Panc1 (cell line): ENCODE measurements at regions not wholly inside any gene's neighbourhood (a gene's known extent, or its start where the extent isn't known, plus 50 kb on each side); places are given as distances from the start of the nearest gene placed in this dataset.

Experiments used
- ATAC-seq: fragments of 200-7000 bp; cut with Tn5 transposase; 2 replicates; pipeline ENCODE4 v1.9.1; 2020; ENCODE audit warnings: mild to moderate bottlenecking, moderate library complexity
- BruUV-seq: library from RNA; stranded (reverse); fragments of 400-500 nt; replicated peaks from 2 replicates; lab custom pipeline; 2021; lab: Mats Ljungman, UMichigan
- CTCF ChIA-PET: fragments of 300-600 bp; sonication (Branson Sonifier 250); formaldehyde crosslinking; loops from one replicate; lab custom pipeline; 2022; ENCODE audit warnings: antibody characterized with exemption; lab: Charles Lee
- POLR2A ChIA-PET: fragments of 300-600 bp; sonication (Branson Sonifier 250); formaldehyde crosslinking; loops from one replicate; lab custom pipeline; 2022; ENCODE audit warnings: antibody characterized with exemption; lab: Charles Lee
- DNase-seq: peaks from one replicate; pipeline ENCODE4 v3.0.0-alpha.2; 2010; ENCODE audit warnings: low read depth, low spot score
- H3K27ac ChIP-seq: 2 replicates; pipeline ENCODE4 v1.5.1; 2011; ENCODE audit warnings: mild to moderate bottlenecking, low read length, inconsistent platforms
- H3K27me3 ChIP-seq: fragments of 200-500 bp; sonication (Bioruptor generic); 2 replicates; pipeline ENCODE4 v1.6.0; 2014; ENCODE audit warnings: low read length, inconsistent platforms; ENCODE audit not compliant: control insufficient read depth, insufficient read depth
- H3K36me3 ChIP-seq: fragments of 200-500 bp; sonication (Bioruptor generic); 2 replicates; pipeline ENCODE4 v1.5.1; 2014; ENCODE audit warnings: inconsistent platforms, mild to moderate bottlenecking, low read length, moderate library complexity; ENCODE audit not compliant: control insufficient read depth, insufficient read depth
- H3K4me1 ChIP-seq: 2 replicates; pipeline ENCODE4 v1.5.1; 2011; ENCODE audit warnings: inconsistent platforms, mild to moderate bottlenecking, low read length, moderate library complexity; ENCODE audit not compliant: control insufficient read depth, insufficient read depth
- H3K4me3 ChIP-seq, 2 experiments: 2 replicates each; pipeline ENCODE4 v1.5.1; 2011 to 2012; ENCODE audit warnings: low read depth in 2 of 2, low read length in 2 of 2, mild to moderate bottlenecking in 2 of 2, inconsistent platforms in 1 of 2, moderate library complexity in 1 of 2
- H3K9me3 ChIP-seq: fragments of 200-500 bp; sonication (Bioruptor generic); 2 replicates; pipeline ENCODE4 v1.5.1; 2014; ENCODE audit warnings: low read depth, mild to moderate bottlenecking, inconsistent platforms, low read length, moderate library complexity; ENCODE audit not compliant: control insufficient read depth, insufficient read depth
- CTCF ChIP-seq: fragments of 450-650 bp; IDR thresholded peaks from 2 replicates; pipeline ENCODE4 v1.5.1; 2017; ENCODE audit warnings: mild to moderate bottlenecking
- POLR2AphosphoS5 ChIP-seq: IDR thresholded peaks from 2 replicates; pipeline ENCODE4 v1.6.1; 2012; ENCODE audit warnings: mild to moderate bottlenecking, low read depth, low read length, moderate library complexity
- SIN3A ChIP-seq: IDR thresholded peaks from 2 replicates; pipeline ENCODE4 v1.6.1; 2012; ENCODE audit warnings: low read depth, mild to moderate bottlenecking, low read length, moderate library complexity, borderline replicate concordance; ENCODE audit not compliant: insufficient read depth
- TCF7L2 ChIP-seq: IDR thresholded peaks from 2 replicates; pipeline ENCODE4 v1.6.1; 2011; ENCODE audit warnings: mild to moderate bottlenecking, low read depth, low read length, inconsistent platforms
- in situ Hi-C: cut with HindIII; loops from 2 replicates; pipeline ENCODE4 v1.10.0; 2016; ENCODE audit warnings: low sequenced_read_pairs, low pct_unique_long_range_greater_than_20kb
- intact Hi-C: fragments of 100-400 bp; cut with micrococcal nuclease; formaldehyde crosslinking; loops from one replicate; pipeline ENCODE4 v1.10.0; 2022; ENCODE audit not compliant: unreplicated experiment
- TF ChIP-seq, protein P1 (sequence below), 2 experiments: IDR thresholded peaks; 2 replicates each; pipeline ENCODE4 v1.6.1; 2011 to 2012; ENCODE audit warnings: low read depth in 2 of 2, control low read depth in 1 of 2, low read length in 1 of 2, mild to moderate bottlenecking in 1 of 2, moderate library complexity in 1 of 2; ENCODE audit not compliant: insufficient read depth in 1 of 2

DNA sequence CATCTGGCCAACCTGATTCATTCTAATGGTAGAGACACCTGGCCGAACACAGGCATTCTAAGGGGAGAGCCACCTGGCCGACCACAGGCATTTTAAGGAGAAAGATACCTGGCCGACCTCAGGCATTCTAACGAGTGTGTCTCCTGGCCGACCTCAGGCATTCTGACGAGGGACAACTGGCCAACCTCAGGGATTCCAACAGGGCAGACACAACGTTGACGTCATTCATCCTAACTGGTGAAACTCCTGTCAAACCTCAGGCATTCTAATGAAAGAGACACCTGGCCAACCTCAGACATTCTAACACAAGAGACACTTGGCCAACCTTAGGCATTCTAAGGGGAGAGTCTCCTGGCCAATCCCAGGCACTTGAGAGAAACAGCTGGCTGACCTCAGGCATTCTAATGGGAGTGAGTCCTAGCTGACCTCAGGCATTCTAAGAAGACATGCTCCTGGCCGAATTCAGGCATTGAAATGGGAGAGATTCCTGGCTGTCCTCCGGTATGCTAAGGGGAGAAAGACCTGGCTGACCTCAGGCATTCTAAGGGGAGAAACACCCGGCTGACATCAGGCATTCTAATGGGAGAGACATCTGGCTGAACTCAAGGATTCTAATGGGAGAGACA lies 1352.5 kb downstream of the UQCRFS1 start:
- intact Hi-C loops = no loop called here
- Histone ChIP-seq H3K27ac (no peak overlapping the region), H3K27me3 (no peaks in the 10 kb centered on the region), H3K36me3 (no peaks in the 10 kb centered on the region), H3K4me3 (no peak overlapping the region), H3K9me3 (peaks cover 8% of the 10 kb centered on the region; the same call in 1 of the 2 replicates), H3K4me1 (no peaks in the 10 kb centered on the region)
- CTCF ChIA-PET = no interaction called here
- POLR2A ChIA-PET = no interaction called here
- no peak for TF ChIP-seq SIN3A
- no peak for TF ChIP-seq POLR2AphosphoS5
- no peak for TF ChIP-seq CTCF
- TF ChIP-seq, protein P1, sequence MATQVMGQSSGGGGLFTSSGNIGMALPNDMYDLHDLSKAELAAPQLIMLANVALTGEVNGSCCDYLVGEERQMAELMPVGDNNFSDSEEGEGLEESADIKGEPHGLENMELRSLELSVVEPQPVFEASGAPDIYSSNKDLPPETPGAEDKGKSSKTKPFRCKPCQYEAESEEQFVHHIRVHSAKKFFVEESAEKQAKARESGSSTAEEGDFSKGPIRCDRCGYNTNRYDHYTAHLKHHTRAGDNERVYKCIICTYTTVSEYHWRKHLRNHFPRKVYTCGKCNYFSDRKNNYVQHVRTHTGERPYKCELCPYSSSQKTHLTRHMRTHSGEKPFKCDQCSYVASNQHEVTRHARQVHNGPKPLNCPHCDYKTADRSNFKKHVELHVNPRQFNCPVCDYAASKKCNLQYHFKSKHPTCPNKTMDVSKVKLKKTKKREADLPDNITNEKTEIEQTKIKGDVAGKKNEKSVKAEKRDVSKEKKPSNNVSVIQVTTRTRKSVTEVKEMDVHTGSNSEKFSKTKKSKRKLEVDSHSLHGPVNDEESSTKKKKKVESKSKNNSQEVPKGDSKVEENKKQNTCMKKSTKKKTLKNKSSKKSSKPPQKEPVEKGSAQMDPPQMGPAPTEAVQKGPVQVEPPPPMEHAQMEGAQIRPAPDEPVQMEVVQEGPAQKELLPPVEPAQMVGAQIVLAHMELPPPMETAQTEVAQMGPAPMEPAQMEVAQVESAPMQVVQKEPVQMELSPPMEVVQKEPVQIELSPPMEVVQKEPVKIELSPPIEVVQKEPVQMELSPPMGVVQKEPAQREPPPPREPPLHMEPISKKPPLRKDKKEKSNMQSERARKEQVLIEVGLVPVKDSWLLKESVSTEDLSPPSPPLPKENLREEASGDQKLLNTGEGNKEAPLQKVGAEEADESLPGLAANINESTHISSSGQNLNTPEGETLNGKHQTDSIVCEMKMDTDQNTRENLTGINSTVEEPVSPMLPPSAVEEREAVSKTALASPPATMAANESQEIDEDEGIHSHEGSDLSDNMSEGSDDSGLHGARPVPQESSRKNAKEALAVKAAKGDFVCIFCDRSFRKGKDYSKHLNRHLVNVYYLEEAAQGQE (IDR thresholded peaks at IDR 0.05; ENCODE audit: insufficient read depth in 1 of 2, low read depth in 2 of 2, low read length in 1 of 2) = no peak
- no peak for TF ChIP-seq TCF7L2
- in situ Hi-C loops = no loop called here
- no peak for DNase-seq
- no TSS peak for BruUV-seq
- ATAC-seq = no peak

DNA sequence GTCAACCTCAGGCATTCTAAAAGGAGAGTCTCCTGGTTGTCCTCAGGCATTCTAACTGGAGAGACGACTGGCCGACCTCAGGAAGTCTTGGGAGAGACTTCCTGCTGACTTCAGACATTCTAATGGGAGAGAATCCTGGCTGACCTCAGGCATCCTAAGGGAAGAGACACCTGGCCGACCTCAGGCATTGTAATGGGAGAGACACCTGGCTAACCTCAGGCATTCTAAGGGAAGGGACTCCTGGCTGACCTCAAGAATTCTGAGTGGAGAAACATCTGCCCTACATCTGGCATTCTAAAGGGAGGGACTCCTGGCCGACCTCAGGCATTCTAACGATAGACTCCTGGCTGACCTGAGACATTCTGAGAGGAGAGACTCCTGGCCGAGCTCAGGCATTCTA lies 1353.3 kb downstream of the UQCRFS1 start:
- H3K4me3 ChIP-seq = no peak overlapping the region
- POLR2A ChIA-PET = no interaction called here
- CTCF ChIA-PET = no interaction called here
- intact Hi-C loops = no loop called here
- no TSS peak for BruUV-seq
- no peak overlapping the region for H3K27ac ChIP-seq
- TF ChIP-seq POLR2AphosphoS5 (no peak), CTCF (no peak), TCF7L2 (no peak), SIN3A (no peak)
- TF ChIP-seq, protein P1 (IDR thresholded peaks at IDR 0.05; ENCODE audit: insufficient read depth in 1 of 2, low read depth in 2 of 2, low read length in 1 of 2) = no peak
- ATAC-seq (no peak), DNase-seq (no peak)
- no peaks in the 10 kb centered on the region for H3K27me3 ChIP-seq
- no peaks in the 10 kb centered on the region for H3K36me3 ChIP-seq
- no peaks in the 10 kb centered on the region for H3K4me1 ChIP-seq
- in situ Hi-C loops = no loop called here
- H3K9me3 ChIP-seq = peaks cover 8% of the 10 kb centered on the region; the same call in 1 of the 2 replicates
